Pancreas (tissue), 10 donors: ENCODE measurements at regions not wholly inside any gene's neighbourhood (a gene's known extent, or its start where the extent isn't known, plus 50 kb on each side); places are given as distances from the start of the nearest gene placed in this dataset.

Experiments used
- ATAC-seq, 4 donors: fragments of 200-7000 bp; cut with Tn5 transposase; one replicate each; pipeline versions ENCODE4 v1.8.0 to v1.9.1; 2020; ENCODE audit warnings: mild to moderate bottlenecking in 4 of 4, moderate library complexity in 4 of 4
- DNase-seq, 6 donors: peaks; one replicate each; pipeline ENCODE4 v3.0.0-alpha.2; 2020
- FAIRE-seq: peaks from 2 replicates; lab custom pipeline; 2012; peaks lifted over from hg19 to GRCh38; lab: Jason Lieb, UNC
- H3K27ac ChIP-seq, 4 donors: fragments of 200-600 bp; sonication (generic); 1 replicate in 3 of 4; 2 replicates in 1 of 4; pipeline versions ENCODE4 v1.5.0 to v1.8.0; 2020
- H3K27me3 ChIP-seq, 4 donors: fragments of 200-600 bp; one replicate each; pipeline ENCODE4 v1.8.0; 2021
- H3K36me3 ChIP-seq, 3 donors: fragments of 200-600 bp; sonication (generic) in 1 of 3; one replicate each; pipeline versions ENCODE4 v1.5.0 to v1.8.0; 2020 to 2021
- H3K4me1 ChIP-seq, 3 donors: fragments of 200-600 bp; one replicate each; pipeline ENCODE4 v1.8.0; 2021
- H3K4me3 ChIP-seq, 4 donors: fragments of 200-600 bp; sonication (generic) in 2 of 4; one replicate each; pipeline versions ENCODE4 v1.5.0 to v1.8.0; 2020 to 2021
- H3K9me3 ChIP-seq, 4 donors: fragments of 200-600 bp; one replicate each; pipeline ENCODE4 v1.8.0; 2021
- WGBS, 2 donors: extraction: QIAGEN DNeasy Blood & Tissue Kit; methylation state at CpG; one replicate each; pipeline ENCODE4 v1.1.7; 2013; 5-methylcytosine and 5-hydroxymethylcytosine counted together
- intact Hi-C, 3 donors: fragments of 100-400 bp; cut with DNase I; formaldehyde crosslinking; loops; one replicate each; pipeline versions ENCODE4 v1.11.1 to v1.14.2; 2022
- TF ChIP-seq, protein P1 (sequence below), 4 donors: fragments of 200-600 bp; sonication (generic) in 3 of 4; IDR thresholded peaks; one replicate each; pipeline versions ENCODE4 v1.5.0 to v1.8.0; 2021; ENCODE audit warnings: antibody characterized with exemption in 4 of 4
- donor health status: healthy with polysubstance abuse.
- donor health status: DM: no; HTN: no; CAD: no; lungs with moderate emphysema.
- donor health status: DM: no; HTN: no; CAD: no.
- donor health status: control.
- donor health status: control.
- donor health status: Bipolar disorder and iron deficiency.
- donor health status: DM: yes; HTN: yes; CAD: no.
- donor health status: DM: no; HTN: no; CAD: no.
- donor health status: DM: no; HTN: no; CAD: no.
- donor health status: DM: yes; HTN: yes; CAD: no.

DNA sequence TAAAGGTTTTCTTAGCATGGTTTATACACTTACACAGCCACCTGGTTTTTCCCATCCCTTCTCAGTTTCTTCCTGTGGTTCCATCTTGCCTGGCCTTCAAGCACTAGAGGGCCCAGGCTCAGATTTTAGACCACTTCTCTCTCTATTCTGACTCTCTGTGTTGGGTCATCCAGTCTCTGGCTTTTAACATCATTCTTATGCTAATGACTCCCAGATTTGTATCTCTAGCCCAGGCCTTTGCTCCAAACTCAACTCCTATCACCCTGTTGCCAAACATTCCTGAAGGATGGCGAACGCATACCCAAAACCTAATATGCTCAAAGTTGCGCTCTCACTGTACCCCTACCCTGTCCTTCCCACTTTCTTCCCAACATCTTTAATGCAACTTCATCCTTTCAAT is 135.1 kb downstream of the SPATA19 start:
- no peak overlapping the region for H3K4me3 ChIP-seq
- no peaks in the 10 kb centered on the region for H3K27me3 ChIP-seq
- intact Hi-C loops = no loop called here
- WGBS, 2 donors = 76 to 77% methylated on average over 3 of the region's 3 CpGs
- ATAC-seq (no peak), DNase-seq (no peak), FAIRE-seq (no peak)
- H3K4me1 ChIP-seq = no peaks in the 10 kb centered on the region
- H3K36me3 ChIP-seq = no peaks in the 10 kb centered on the region
- no peaks in the 10 kb centered on the region for H3K9me3 ChIP-seq
- H3K27ac ChIP-seq = no peak overlapping the region
- TF ChIP-seq, protein P1, sequence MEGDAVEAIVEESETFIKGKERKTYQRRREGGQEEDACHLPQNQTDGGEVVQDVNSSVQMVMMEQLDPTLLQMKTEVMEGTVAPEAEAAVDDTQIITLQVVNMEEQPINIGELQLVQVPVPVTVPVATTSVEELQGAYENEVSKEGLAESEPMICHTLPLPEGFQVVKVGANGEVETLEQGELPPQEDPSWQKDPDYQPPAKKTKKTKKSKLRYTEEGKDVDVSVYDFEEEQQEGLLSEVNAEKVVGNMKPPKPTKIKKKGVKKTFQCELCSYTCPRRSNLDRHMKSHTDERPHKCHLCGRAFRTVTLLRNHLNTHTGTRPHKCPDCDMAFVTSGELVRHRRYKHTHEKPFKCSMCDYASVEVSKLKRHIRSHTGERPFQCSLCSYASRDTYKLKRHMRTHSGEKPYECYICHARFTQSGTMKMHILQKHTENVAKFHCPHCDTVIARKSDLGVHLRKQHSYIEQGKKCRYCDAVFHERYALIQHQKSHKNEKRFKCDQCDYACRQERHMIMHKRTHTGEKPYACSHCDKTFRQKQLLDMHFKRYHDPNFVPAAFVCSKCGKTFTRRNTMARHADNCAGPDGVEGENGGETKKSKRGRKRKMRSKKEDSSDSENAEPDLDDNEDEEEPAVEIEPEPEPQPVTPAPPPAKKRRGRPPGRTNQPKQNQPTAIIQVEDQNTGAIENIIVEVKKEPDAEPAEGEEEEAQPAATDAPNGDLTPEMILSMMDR (IDR thresholded peaks at IDR 0.05) = no peak

DNA sequence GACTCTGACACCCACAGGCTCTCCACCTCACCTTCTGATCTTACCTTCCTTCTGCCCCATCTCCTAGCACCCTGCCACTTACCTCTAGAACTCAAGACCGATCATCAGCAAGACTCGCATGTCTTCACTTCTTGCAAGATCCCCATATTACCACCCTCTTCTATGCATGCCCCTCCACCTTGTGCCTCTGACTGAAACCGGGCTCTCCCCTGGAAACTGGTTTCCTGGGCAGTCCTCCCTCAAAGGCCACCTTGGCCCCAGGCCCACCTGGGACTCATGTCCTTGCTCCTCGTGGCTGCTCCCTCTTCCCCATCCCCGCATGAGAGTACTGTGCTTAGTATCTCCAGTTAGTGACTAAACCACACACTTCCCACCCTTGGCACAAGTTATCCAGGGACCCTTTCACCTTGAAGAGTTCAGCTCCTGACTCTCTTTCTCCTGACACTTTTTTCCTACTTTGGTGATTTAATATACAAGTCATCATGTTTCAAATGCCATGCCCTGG is 136.7 kb downstream of the SPATA19 start:
- intact Hi-C loops = no loop called here
- FAIRE-seq = no peak
- Histone ChIP-seq H3K4me3 (no peak overlapping the region), H3K36me3 (no peaks in the 10 kb centered on the region), H3K27ac (no peak overlapping the region), H3K4me1 (no peaks in the 10 kb centered on the region), H3K27me3 (no peaks in the 10 kb centered on the region), H3K9me3 (no peaks in the 10 kb centered on the region)
- DNase-seq = no peak
- WGBS, 2 donors = 58 to 76% methylated on average over 5 of the region's 5 CpGs
- ATAC-seq = no peak
- TF ChIP-seq, protein P1 (IDR thresholded peaks at IDR 0.05) = no peak

DNA sequence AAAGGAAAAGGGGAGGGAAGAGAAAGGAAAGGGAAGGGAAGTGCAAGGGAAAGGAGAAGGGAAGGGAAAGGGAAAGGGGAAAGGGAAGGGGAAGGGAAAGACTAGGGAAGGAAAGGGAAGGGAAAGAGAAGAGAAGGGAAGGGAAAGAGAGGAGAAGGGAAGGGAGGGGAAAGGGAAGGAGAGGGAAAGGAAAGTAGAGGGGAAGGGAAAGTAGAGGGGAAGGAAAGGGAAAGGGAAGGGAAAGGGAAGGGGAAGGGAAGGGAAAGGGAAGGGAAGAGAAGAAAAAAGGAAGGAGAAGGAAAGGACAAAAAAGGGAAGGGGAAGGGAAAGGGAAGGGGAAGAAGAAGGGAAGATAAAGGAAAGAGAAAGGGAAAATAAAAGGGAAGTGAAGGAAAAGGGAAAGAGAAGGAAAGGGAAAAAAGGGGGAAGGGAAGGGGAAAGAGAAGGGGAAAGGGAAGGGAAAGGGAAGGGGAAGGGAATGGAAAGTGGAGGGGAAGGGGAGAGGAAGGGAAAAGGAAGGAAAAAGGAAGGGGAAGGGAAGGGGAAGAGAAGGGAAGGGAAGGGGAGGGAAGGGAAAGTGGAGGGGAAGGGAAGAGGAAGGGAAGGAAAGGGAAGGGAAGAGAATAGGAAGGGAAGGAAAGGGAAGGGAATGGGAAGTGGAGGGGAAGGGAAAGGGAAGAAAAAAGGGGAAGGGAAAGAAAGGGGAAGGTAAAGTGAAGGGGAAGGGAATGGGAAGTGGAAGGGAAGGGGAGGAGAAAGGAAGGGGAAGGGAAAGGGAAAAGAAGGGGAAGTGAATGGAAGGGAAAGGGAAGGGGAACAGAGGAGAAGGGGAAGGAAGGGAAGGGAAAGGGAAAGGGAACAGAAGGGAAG is 138.2 kb downstream of the SPATA19 start:
- no peaks in the 10 kb centered on the region for H3K36me3 ChIP-seq
- H3K27ac ChIP-seq = no peak overlapping the region
- ATAC-seq = no peak
- FAIRE-seq = no peak
- H3K9me3 ChIP-seq = no peaks in the 10 kb centered on the region
- intact Hi-C loops = no loop called here
- DNase-seq = no peak
- TF ChIP-seq, protein P1 (IDR thresholded peaks at IDR 0.05) = no peak
- no peaks in the 10 kb centered on the region for H3K4me1 ChIP-seq
- no peaks in the 10 kb centered on the region for H3K27me3 ChIP-seq
- H3K4me3 ChIP-seq = no peak overlapping the region

DNA sequence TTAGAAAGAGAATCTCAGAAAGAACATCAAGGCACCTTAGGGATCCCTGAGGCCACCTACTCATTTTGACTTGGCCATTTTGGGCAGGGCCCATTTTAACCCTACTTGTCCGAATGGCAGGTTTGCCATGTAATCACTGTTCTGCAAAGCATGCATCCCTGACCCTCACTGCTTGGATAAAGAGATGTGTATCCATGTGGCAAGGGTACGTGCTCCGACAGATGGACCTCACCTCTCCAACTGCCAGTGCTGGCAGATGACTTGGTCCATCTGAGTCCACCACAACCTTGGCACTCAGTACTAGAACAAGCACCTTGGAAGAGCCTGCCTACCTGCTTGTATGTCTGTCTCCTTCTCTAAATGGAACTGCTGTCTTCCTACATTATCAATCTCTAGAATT is 139.4 kb downstream of the SPATA19 start:
- TF ChIP-seq, protein P1 (IDR thresholded peaks at IDR 0.05) = no peak
- ATAC-seq (no peak), DNase-seq (no peak), FAIRE-seq (no peak)
- no peaks in the 10 kb centered on the region for H3K9me3 ChIP-seq
- WGBS, 2 donors = 66 to 78% methylated on average over 3 of the region's 3 CpGs
- H3K4me1 ChIP-seq = no peaks in the 10 kb centered on the region
- no peaks in the 10 kb centered on the region for H3K27me3 ChIP-seq
- H3K36me3 ChIP-seq = no peaks in the 10 kb centered on the region
- intact Hi-C loops = no loop called here
- H3K4me3 ChIP-seq = no peak overlapping the region
- H3K27ac ChIP-seq = no peak overlapping the region

DNA sequence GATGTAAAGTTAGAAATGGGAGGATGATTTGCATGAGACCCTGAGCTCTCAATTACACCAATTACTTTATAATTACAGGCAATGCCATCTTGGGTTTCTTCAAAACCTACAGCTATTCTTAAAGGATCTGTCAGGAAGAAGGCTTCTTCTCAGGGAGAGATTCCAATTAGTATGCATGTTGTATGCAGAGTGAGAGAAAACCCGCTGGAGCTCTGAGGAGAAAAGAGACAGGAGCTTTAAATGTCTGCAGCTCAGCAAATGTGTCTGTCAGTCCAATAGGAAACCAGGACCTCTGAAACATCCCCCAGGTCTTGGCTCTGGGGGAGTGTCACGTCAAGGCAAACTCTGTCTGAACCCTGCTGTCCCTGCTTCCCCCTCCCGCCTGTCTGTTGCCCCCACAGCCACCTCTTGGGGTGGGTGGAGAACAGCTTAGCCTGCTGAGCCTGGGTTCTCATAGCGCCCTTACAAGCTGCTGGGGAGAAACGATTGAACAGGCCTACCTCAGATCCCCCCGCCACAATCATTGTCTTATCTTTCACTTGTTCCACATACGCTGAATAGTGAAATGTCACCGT is 140.2 kb downstream of the SPATA19 start:
- no peak for DNase-seq
- 35 to 46% methylated on average over 8 of the region's 8 CpGs for WGBS, 2 donors
- H3K27ac ChIP-seq = no peak overlapping the region

More for the DNA sequence above, 140.2 kb downstream of the SPATA19 start:
- no peak for FAIRE-seq
- Histone ChIP-seq H3K4me3 (no peak overlapping the region), H3K36me3 (no peaks in the 10 kb centered on the region), H3K4me1 (no peaks in the 10 kb centered on the region), H3K27me3 (no peaks in the 10 kb centered on the region), H3K9me3 (no peaks in the 10 kb centered on the region)
- TF ChIP-seq, protein P1 (IDR thresholded peaks at IDR 0.05) = no peak
- intact Hi-C loops = no loop called here
- ATAC-seq = no peak
